Fibroblast of mammary gland (primary cell): ENCODE measurements at regions not wholly inside any gene's neighbourhood (a gene's known extent, or its start where the extent isn't known, plus 50 kb on each side); places are given as distances from the start of the nearest gene placed in this dataset.
A peak's percentile ranks its signal among the peaks of the same experiment; 100 is the strongest.

ENCODE experiments used
- DNase-seq: peaks from one replicate; pipeline ENCODE4 v3.0.0-alpha.2; 2010; ENCODE audit warnings: low read depth
- H3K4me3 ChIP-seq: 2 replicates; pipeline ENCODE4 v1.5.1; 2011; ENCODE audit warnings: low read depth, mild to moderate bottlenecking, low read length, moderate library complexity; ENCODE audit not compliant: control insufficient read depth
- CTCF ChIP-seq: conservative IDR thresholded peaks from 2 replicates; pipeline ENCODE4 v1.5.1; 2011; ENCODE audit warnings: low read depth, low read length, inconsistent platforms; ENCODE audit not compliant: control insufficient read depth, insufficient read depth

- no peak overlapping the region for H3K4me3 ChIP-seq
- no peak for DNase-seq
- no peak for TF ChIP-seq CTCF
These were observed 293.9 kb downstream of the C7orf25 start for GRCh38 chr7:42617806-42618457.

- no peak for TF ChIP-seq CTCF
- no peak for DNase-seq
- no peak overlapping the region for H3K4me3 ChIP-seq
These were observed 294.7 kb downstream of the C7orf25 start for GRCh38 chr7:42617071-42617765.

GRCh38 chr7:42614636-42615035 is 297.2 kb downstream of the C7orf25 start:
- no peak overlapping the region for H3K4me3 ChIP-seq
- no peak for TF ChIP-seq CTCF
- no peak for DNase-seq

- DNase-seq: no peak
- TF ChIP-seq CTCF: no peak
- no peak overlapping the region for H3K4me3 ChIP-seq
These were observed 299.9 kb downstream of the C7orf25 start for GRCh38 chr7:42611961-42612360.

GRCh38 chr7:42611289-42611928 is 300.5 kb downstream of the C7orf25 start:
- no peak overlapping the region for H3K4me3 ChIP-seq
- TF ChIP-seq CTCF: no peak
- no peak for DNase-seq

GRCh38 chr7:42606193-42606905 is 305.5 kb downstream of the C7orf25 start:
- no peak overlapping the region for H3K4me3 ChIP-seq
- no peak for TF ChIP-seq CTCF
- peak; percentile 14 for DNase-seq
